ENCODE measurements at regions not wholly inside any gene's neighbourhood (a gene's known extent, or its start where the extent isn't known, plus 50 kb on each side); places are given as distances from the start of the nearest gene placed in this dataset.

GRCh38 chr16:54465063-54465462, 178.5 kb upstream of the IRX3 start:
- in situ Hi-C loops (cut with HindIII; ENCODE audit: low sequenced_read_pairs) = no loop called here
- H3K4me3 ChIP-seq (ENCODE audit: low read depth, low read length) = no peak overlapping the region
- no peak for TF ChIP-seq CTCF (IDR thresholded peaks at IDR 0.05; ENCODE audit: low read depth, low read length)
- DNase-seq (ENCODE audit: low read depth, low spot score) = no peak

GRCh38 chr16:54462771-54463170, 176.2 kb upstream of the IRX3 start:
- in situ Hi-C loops (cut with HindIII; ENCODE audit: low sequenced_read_pairs) = no loop called here
- DNase-seq (ENCODE audit: low read depth, low spot score) = no peak

GRCh38 chr16:54462151-54462651, 175.6 kb upstream of the IRX3 start:
- TF ChIP-seq CTCF (IDR thresholded peaks at IDR 0.05; ENCODE audit: low read depth, low read length) = no peak
- in situ Hi-C loops (cut with HindIII; ENCODE audit: low sequenced_read_pairs) = no loop called here
- H3K4me3 ChIP-seq (ENCODE audit: low read depth, low read length) = no peak overlapping the region
- DNase-seq (ENCODE audit: low read depth, low spot score) = peak; percentile 71

More at GRCh38 chr16:54462771-54463170, 176.2 kb upstream of the IRX3 start:
- no peak overlapping the region for H3K4me3 ChIP-seq (ENCODE audit: low read depth, low read length)
- TF ChIP-seq CTCF (IDR thresholded peaks at IDR 0.05; ENCODE audit: low read depth, low read length) = no peak

- no peak for TF ChIP-seq CTCF (IDR thresholded peaks at IDR 0.05; ENCODE audit: low read depth, low read length)
- no peak overlapping the region for H3K4me3 ChIP-seq (ENCODE audit: low read depth, low read length)
- in situ Hi-C loops (cut with HindIII; ENCODE audit: low sequenced_read_pairs) = no loop called here
- DNase-seq (ENCODE audit: low read depth, low spot score) = peak; percentile 71
Measured at GRCh38 chr16:54460263-54460860, 173.8 kb upstream of the IRX3 start.

GRCh38 chr16:54459509-54460262, 173.1 kb upstream of the IRX3 start:
- in situ Hi-C loops (cut with HindIII; ENCODE audit: low sequenced_read_pairs) = no loop called here
- peak; percentile 37 for DNase-seq (ENCODE audit: low read depth, low spot score)
- no peak overlapping the region for H3K4me3 ChIP-seq (ENCODE audit: low read depth, low read length)
- TF ChIP-seq CTCF (IDR thresholded peaks at IDR 0.05; ENCODE audit: low read depth, low read length) = no peak

GRCh38 chr16:54458923-54459322, 172.3 kb upstream of the IRX3 start:
- H3K4me3 ChIP-seq (ENCODE audit: low read depth, low read length) = no peak overlapping the region
- DNase-seq (ENCODE audit: low read depth, low spot score) = no peak
- TF ChIP-seq CTCF (IDR thresholded peaks at IDR 0.05; ENCODE audit: low read depth, low read length) = no peak
- in situ Hi-C loops (cut with HindIII; ENCODE audit: low sequenced_read_pairs) = no loop called here

All from astrocyte of the spinal cord (primary cell).